WTC11 (cell line): ENCODE measurements at regions not wholly inside any gene's neighbourhood (a gene's known extent, or its start where the extent isn't known, plus 50 kb on each side); places are given as distances from the start of the nearest gene placed in this dataset.

Experiments
- ATAC-seq: fragments of 200-7000 bp; cut with Tn5 transposase; 2 replicates; pipeline ENCODE4 v1.10.0; 2021; ENCODE audit warnings: mild to moderate bottlenecking, moderate library complexity
- CTCF ChIA-PET: fragments of 300-600 bp; sonication (Branson Sonifier 250); formaldehyde crosslinking; loops from one replicate; lab custom pipeline; 2021; ENCODE audit warnings: antibody characterized with exemption; lab: Charles Lee
- POLR2A ChIA-PET: fragments of 350-600 bp; sonication (Branson Sonifier 250); formaldehyde crosslinking; loops from one replicate; lab custom pipeline; 2021; ENCODE audit warnings: antibody characterized with exemption; lab: Charles Lee
- DNase-seq: peaks from one replicate; pipeline ENCODE4 v3.0.0; 2021; ENCODE audit warnings: low spot score
- H3K27ac Mint-ChIP-seq: 2 replicates; pipeline ENCODE4 v1.8.0; 2021; ENCODE audit warnings: mixed read lengths
- H3K27me3 Mint-ChIP-seq: 2 replicates; pipeline ENCODE4 v1.8.0; 2021; ENCODE audit warnings: low read depth, mild to moderate bottlenecking, moderate library complexity, mixed read lengths
- H3K36me3 Mint-ChIP-seq: 2 replicates; pipeline ENCODE4 v1.8.0; 2021; ENCODE audit warnings: mixed read lengths
- H3K4me1 Mint-ChIP-seq: 2 replicates; pipeline ENCODE4 v1.8.0; 2022; ENCODE audit warnings: mixed read lengths
- H3K4me3 Mint-ChIP-seq: 2 replicates; pipeline ENCODE4 v1.8.0; 2021; ENCODE audit warnings: mild to moderate bottlenecking, moderate library complexity, mixed read lengths
- H3K9me3 Mint-ChIP-seq: 2 replicates; pipeline ENCODE4 v1.8.0; 2021; ENCODE audit warnings: mixed read lengths
- ATF1 ChIP-seq: sonication (generic); formaldehyde crosslinking; IDR thresholded peaks from 2 replicates; pipeline ENCODE4 v1.8.1; 2023; ENCODE audit warnings: mild to moderate bottlenecking, moderate library complexity, missing genetic modification reagents
- ESRRA ChIP-seq: sonication (generic); formaldehyde crosslinking; IDR thresholded peaks from 2 replicates; pipeline ENCODE4 v1.8.1; 2022; ENCODE audit warnings: mild to moderate bottlenecking, missing genetic modification reagents, borderline replicate concordance
- ETV6 ChIP-seq: sonication (generic); formaldehyde crosslinking; IDR thresholded peaks from 2 replicates; pipeline ENCODE4 v1.8.1; 2022; ENCODE audit warnings: mild to moderate bottlenecking, missing genetic modification reagents
- FOXJ3 ChIP-seq: sonication (generic); formaldehyde crosslinking; IDR thresholded peaks from 2 replicates; pipeline ENCODE4 v1.9.0; 2021; ENCODE audit warnings: missing genetic modification reagents, mild to moderate bottlenecking, borderline replicate concordance
- GTF2I ChIP-seq: fragments of 250-450 bp; sonication (Bioruptor Pico); conservative IDR thresholded peaks from 2 replicates; pipeline ENCODE4 v1.4.0; 2021; ENCODE audit warnings: mild to moderate bottlenecking
- JAZF1 ChIP-seq: fragments of 250-450 bp; sonication (Bioruptor Pico); IDR thresholded peaks from 2 replicates; pipeline ENCODE4 v1.9.0; 2021; ENCODE audit warnings: moderate library complexity, mild to moderate bottlenecking, inconsistent platforms
- PRRX2 ChIP-seq: fragments of 250-450 bp; sonication (Bioruptor Pico); IDR thresholded peaks from 2 replicates; pipeline ENCODE4 v1.8.0; 2021; ENCODE audit warnings: mild to moderate bottlenecking
- TEAD1 ChIP-seq: sonication (generic); formaldehyde crosslinking; IDR thresholded peaks from 2 replicates; pipeline ENCODE4 v1.8.0; 2022; ENCODE audit warnings: mild to moderate bottlenecking, missing genetic modification reagents
- ZNF396 ChIP-seq: fragments of 250-450 bp; sonication (Bioruptor Pico); IDR thresholded peaks from 2 replicates; pipeline ENCODE4 v1.8.0; 2021; ENCODE audit warnings: mild to moderate bottlenecking, moderate library complexity, borderline replicate concordance
- ZNF671 ChIP-seq: fragments of 250-450 bp; sonication (Bioruptor Pico); IDR thresholded peaks from 2 replicates; pipeline ENCODE4 v1.8.0; 2021; ENCODE audit warnings: mild to moderate bottlenecking
- TF ChIP-seq, protein P1 (sequence below): sonication (generic); formaldehyde crosslinking; IDR thresholded peaks from 2 replicates; pipeline ENCODE4 v1.8.1; 2023; ENCODE audit warnings: mild to moderate bottlenecking, missing genetic modification reagents
- TF ChIP-seq, protein P2 (sequence below): fragments of 250-450 bp; sonication (Bioruptor Pico); IDR thresholded peaks from 2 replicates; pipeline ENCODE4 v1.9.0; 2021; ENCODE audit warnings: mild to moderate bottlenecking, borderline replicate concordance
- TF ChIP-seq, protein P3 (sequence below): sonication (generic); formaldehyde crosslinking; IDR thresholded peaks from 2 replicates; pipeline ENCODE4 v1.8.0; 2022; ENCODE audit warnings: missing genetic modification reagents
- TF ChIP-seq, protein P4 (sequence below): sonication (generic); formaldehyde crosslinking; IDR thresholded peaks from 2 replicates; pipeline ENCODE4 v1.8.0; 2023; ENCODE audit warnings: mild to moderate bottlenecking, missing genetic modification reagents
- TF ChIP-seq, protein P5 (sequence below): fragments of 250-450 bp; sonication (Bioruptor Pico); IDR thresholded peaks from 2 replicates; pipeline ENCODE4 v1.8.0; 2021; ENCODE audit warnings: mild to moderate bottlenecking
- TF ChIP-seq, protein P6 (sequence below): sonication (generic); formaldehyde crosslinking; IDR thresholded peaks from 2 replicates; pipeline ENCODE4 v1.8.1; 2022; ENCODE audit warnings: mild to moderate bottlenecking, moderate library complexity, missing genetic modification reagents
- TF ChIP-seq, protein P7 (sequence below): sonication (generic); formaldehyde crosslinking; IDR thresholded peaks from 2 replicates; pipeline ENCODE4 v1.8.1; 2023; ENCODE audit warnings: mild to moderate bottlenecking, missing genetic modification reagents, moderate library complexity
- TF ChIP-seq, protein P8 (sequence below): sonication (generic); formaldehyde crosslinking; IDR thresholded peaks from 2 replicates; pipeline ENCODE4 v1.8.1; 2023; ENCODE audit warnings: mild to moderate bottlenecking, missing genetic modification reagents

DNA sequence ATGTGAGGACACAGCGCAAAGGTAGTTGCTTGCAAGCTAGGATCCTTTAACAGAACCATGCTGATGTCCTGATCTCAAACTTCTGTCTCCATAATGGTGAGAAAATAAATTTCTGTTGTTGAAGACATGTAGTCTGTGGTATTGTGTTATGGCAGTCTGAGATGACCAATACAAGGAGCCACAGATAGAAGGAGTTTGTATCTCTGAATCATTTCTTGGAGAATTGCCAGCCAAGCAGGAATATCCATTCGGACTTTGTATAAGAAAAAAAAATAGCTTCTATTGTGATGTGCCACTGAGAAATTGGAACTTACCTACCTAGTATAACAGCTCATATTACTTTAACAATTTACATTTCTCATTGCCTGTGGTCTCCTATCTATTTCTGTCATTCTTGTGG lies 447.6 kb upstream of the CA10 start (continued):
- TF ChIP-seq FOXJ3 (no peak), ATF1 (no peak), ZNF396 (no peak), ZNF671 (CRISPR knock-in tag) (no peak), GTF2I (CRISPR knock-in tag) (no peak), ESRRA (CRISPR knock-in tag) (no peak)
- TF ChIP-seq, protein P1, sequence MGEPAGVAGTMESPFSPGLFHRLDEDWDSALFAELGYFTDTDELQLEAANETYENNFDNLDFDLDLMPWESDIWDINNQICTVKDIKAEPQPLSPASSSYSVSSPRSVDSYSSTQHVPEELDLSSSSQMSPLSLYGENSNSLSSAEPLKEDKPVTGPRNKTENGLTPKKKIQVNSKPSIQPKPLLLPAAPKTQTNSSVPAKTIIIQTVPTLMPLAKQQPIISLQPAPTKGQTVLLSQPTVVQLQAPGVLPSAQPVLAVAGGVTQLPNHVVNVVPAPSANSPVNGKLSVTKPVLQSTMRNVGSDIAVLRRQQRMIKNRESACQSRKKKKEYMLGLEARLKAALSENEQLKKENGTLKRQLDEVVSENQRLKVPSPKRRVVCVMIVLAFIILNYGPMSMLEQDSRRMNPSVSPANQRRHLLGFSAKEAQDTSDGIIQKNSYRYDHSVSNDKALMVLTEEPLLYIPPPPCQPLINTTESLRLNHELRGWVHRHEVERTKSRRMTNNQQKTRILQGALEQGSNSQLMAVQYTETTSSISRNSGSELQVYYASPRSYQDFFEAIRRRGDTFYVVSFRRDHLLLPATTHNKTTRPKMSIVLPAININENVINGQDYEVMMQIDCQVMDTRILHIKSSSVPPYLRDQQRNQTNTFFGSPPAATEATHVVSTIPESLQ (CRISPR knock-in tag), result no peak
- TF ChIP-seq, protein P2, sequence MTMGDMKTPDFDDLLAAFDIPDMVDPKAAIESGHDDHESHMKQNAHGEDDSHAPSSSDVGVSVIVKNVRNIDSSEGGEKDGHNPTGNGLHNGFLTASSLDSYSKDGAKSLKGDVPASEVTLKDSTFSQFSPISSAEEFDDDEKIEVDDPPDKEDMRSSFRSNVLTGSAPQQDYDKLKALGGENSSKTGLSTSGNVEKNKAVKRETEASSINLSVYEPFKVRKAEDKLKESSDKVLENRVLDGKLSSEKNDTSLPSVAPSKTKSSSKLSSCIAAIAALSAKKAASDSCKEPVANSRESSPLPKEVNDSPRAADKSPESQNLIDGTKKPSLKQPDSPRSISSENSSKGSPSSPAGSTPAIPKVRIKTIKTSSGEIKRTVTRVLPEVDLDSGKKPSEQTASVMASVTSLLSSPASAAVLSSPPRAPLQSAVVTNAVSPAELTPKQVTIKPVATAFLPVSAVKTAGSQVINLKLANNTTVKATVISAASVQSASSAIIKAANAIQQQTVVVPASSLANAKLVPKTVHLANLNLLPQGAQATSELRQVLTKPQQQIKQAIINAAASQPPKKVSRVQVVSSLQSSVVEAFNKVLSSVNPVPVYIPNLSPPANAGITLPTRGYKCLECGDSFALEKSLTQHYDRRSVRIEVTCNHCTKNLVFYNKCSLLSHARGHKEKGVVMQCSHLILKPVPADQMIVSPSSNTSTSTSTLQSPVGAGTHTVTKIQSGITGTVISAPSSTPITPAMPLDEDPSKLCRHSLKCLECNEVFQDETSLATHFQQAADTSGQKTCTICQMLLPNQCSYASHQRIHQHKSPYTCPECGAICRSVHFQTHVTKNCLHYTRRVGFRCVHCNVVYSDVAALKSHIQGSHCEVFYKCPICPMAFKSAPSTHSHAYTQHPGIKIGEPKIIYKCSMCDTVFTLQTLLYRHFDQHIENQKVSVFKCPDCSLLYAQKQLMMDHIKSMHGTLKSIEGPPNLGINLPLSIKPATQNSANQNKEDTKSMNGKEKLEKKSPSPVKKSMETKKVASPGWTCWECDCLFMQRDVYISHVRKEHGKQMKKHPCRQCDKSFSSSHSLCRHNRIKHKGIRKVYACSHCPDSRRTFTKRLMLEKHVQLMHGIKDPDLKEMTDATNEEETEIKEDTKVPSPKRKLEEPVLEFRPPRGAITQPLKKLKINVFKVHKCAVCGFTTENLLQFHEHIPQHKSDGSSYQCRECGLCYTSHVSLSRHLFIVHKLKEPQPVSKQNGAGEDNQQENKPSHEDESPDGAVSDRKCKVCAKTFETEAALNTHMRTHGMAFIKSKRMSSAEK (CRISPR knock-in tag), result no peak
- TF ChIP-seq, protein P3, sequence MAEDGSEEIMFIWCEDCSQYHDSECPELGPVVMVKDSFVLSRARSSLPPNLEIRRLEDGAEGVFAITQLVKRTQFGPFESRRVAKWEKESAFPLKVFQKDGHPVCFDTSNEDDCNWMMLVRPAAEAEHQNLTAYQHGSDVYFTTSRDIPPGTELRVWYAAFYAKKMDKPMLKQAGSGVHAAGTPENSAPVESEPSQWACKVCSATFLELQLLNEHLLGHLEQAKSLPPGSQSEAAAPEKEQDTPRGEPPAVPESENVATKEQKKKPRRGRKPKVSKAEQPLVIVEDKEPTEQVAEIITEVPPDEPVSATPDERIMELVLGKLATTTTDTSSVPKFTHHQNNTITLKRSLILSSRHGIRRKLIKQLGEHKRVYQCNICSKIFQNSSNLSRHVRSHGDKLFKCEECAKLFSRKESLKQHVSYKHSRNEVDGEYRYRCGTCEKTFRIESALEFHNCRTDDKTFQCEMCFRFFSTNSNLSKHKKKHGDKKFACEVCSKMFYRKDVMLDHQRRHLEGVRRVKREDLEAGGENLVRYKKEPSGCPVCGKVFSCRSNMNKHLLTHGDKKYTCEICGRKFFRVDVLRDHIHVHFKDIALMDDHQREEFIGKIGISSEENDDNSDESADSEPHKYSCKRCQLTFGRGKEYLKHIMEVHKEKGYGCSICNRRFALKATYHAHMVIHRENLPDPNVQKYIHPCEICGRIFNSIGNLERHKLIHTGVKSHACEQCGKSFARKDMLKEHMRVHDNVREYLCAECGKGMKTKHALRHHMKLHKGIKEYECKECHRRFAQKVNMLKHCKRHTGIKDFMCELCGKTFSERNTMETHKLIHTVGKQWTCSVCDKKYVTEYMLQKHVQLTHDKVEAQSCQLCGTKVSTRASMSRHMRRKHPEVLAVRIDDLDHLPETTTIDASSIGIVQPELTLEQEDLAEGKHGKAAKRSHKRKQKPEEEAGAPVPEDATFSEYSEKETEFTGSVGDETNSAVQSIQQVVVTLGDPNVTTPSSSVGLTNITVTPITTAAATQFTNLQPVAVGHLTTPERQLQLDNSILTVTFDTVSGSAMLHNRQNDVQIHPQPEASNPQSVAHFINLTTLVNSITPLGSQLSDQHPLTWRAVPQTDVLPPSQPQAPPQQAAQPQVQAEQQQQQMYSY, result no peak
- TF ChIP-seq, protein P4, sequence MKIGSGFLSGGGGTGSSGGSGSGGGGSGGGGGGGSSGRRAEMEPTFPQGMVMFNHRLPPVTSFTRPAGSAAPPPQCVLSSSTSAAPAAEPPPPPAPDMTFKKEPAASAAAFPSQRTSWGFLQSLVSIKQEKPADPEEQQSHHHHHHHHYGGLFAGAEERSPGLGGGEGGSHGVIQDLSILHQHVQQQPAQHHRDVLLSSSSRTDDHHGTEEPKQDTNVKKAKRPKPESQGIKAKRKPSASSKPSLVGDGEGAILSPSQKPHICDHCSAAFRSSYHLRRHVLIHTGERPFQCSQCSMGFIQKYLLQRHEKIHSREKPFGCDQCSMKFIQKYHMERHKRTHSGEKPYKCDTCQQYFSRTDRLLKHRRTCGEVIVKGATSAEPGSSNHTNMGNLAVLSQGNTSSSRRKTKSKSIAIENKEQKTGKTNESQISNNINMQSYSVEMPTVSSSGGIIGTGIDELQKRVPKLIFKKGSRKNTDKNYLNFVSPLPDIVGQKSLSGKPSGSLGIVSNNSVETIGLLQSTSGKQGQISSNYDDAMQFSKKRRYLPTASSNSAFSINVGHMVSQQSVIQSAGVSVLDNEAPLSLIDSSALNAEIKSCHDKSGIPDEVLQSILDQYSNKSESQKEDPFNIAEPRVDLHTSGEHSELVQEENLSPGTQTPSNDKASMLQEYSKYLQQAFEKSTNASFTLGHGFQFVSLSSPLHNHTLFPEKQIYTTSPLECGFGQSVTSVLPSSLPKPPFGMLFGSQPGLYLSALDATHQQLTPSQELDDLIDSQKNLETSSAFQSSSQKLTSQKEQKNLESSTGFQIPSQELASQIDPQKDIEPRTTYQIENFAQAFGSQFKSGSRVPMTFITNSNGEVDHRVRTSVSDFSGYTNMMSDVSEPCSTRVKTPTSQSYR (CRISPR knock-in tag), result no peak

DNA sequence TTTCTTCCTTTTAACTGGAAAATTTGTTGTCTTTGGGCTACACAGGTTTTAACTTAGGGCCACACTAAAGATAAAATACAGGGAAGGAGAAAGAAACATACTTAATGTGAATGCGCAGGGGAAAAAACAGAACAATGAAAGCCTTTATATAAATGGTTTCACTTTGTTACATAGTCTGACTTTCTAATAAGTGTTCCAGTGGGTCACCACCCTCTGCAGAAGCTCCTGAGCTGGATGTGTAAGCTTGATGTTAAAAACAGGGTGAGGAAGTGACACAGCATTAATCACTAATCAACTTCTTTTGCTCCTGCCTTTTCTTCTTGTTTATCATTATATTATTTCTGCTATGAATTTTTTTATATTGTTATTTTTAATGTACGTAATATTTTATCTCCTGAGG lies 445.6 kb upstream of the CA10 start:
- no peak overlapping the region for H3K27ac Mint-ChIP-seq
- POLR2A ChIA-PET, result no interaction called here
- TF ChIP-seq, protein P5, sequence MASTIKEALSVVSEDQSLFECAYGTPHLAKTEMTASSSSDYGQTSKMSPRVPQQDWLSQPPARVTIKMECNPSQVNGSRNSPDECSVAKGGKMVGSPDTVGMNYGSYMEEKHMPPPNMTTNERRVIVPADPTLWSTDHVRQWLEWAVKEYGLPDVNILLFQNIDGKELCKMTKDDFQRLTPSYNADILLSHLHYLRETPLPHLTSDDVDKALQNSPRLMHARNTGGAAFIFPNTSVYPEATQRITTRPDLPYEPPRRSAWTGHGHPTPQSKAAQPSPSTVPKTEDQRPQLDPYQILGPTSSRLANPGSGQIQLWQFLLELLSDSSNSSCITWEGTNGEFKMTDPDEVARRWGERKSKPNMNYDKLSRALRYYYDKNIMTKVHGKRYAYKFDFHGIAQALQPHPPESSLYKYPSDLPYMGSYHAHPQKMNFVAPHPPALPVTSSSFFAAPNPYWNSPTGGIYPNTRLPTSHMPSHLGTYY (CRISPR knock-in tag), result no peak
- TF ChIP-seq, protein P6, sequence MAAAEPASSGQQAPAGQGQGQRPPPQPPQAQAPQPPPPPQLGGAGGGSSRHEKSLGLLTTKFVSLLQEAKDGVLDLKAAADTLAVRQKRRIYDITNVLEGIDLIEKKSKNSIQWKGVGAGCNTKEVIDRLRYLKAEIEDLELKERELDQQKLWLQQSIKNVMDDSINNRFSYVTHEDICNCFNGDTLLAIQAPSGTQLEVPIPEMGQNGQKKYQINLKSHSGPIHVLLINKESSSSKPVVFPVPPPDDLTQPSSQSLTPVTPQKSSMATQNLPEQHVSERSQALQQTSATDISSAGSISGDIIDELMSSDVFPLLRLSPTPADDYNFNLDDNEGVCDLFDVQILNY (CRISPR knock-in tag), result no peak
- no peak for TF ChIP-seq ETV6 (CRISPR knock-in tag)
- TF ChIP-seq, protein P7, sequence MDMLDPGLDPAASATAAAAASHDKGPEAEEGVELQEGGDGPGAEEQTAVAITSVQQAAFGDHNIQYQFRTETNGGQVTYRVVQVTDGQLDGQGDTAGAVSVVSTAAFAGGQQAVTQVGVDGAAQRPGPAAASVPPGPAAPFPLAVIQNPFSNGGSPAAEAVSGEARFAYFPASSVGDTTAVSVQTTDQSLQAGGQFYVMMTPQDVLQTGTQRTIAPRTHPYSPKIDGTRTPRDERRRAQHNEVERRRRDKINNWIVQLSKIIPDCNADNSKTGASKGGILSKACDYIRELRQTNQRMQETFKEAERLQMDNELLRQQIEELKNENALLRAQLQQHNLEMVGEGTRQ (CRISPR knock-in tag), result no peak
- no peak for TF ChIP-seq PRRX2 (CRISPR knock-in tag)
- TF ChIP-seq, protein P8, sequence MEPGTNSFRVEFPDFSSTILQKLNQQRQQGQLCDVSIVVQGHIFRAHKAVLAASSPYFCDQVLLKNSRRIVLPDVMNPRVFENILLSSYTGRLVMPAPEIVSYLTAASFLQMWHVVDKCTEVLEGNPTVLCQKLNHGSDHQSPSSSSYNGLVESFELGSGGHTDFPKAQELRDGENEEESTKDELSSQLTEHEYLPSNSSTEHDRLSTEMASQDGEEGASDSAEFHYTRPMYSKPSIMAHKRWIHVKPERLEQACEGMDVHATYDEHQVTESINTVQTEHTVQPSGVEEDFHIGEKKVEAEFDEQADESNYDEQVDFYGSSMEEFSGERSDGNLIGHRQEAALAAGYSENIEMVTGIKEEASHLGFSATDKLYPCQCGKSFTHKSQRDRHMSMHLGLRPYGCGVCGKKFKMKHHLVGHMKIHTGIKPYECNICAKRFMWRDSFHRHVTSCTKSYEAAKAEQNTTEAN (CRISPR knock-in tag), result no peak
- no peak for TF ChIP-seq TEAD1 (CRISPR knock-in tag)
- TF ChIP-seq, protein P1 (CRISPR knock-in tag), result no peak
- no peak for TF ChIP-seq JAZF1

More for the DNA sequence above, 445.6 kb upstream of the CA10 start:
- no peaks in the 10 kb centered on the region for H3K4me1 Mint-ChIP-seq
- H3K9me3 Mint-ChIP-seq, result peaks cover 65% of the 10 kb centered on the region
- no peak overlapping the region for H3K4me3 Mint-ChIP-seq
- peaks cover 35% of the 10 kb centered on the region for H3K36me3 Mint-ChIP-seq
- no peak for DNase-seq
- ATAC-seq, result no peak
- no peaks in the 10 kb centered on the region for H3K27me3 Mint-ChIP-seq
- CTCF ChIA-PET, result no interaction called here
